Liver (tissue), 3 donors: ENCODE measurements at regions not wholly inside any gene's neighbourhood (a gene's known extent, or its start where the extent isn't known, plus 50 kb on each side); places are given as distances from the start of the nearest gene placed in this dataset.

Source experiments
- ATF3 ChIP-seq: IDR thresholded peaks from 2 replicates; pipeline ENCODE4 v1.6.1; 2016; ENCODE audit warnings: antibody characterized with exemption
- FOXA1 ChIP-seq: IDR thresholded peaks from 2 replicates; pipeline ENCODE4 v1.6.1; 2016; ENCODE audit warnings: antibody characterized with exemption
- GABPA ChIP-seq, 2 donors: IDR thresholded peaks in 1 of 2; conservative IDR thresholded peaks in 1 of 2; 2 replicates each; pipeline ENCODE4 v1.6.1; 2016; ENCODE audit warnings: antibody characterized with exemption in 2 of 2, mild to moderate bottlenecking in 1 of 2, moderate library complexity in 1 of 2
- JUND ChIP-seq, 2 donors: IDR thresholded peaks; 2 replicates each; pipeline ENCODE4 v1.6.1; 2016; ENCODE audit warnings: antibody characterized with exemption in 2 of 2
- REST ChIP-seq: IDR thresholded peaks from 2 replicates; pipeline ENCODE4 v1.6.1; 2016; ENCODE audit warnings: antibody characterized with exemption, mild to moderate bottlenecking
- TAF1 ChIP-seq: conservative IDR thresholded peaks from 2 replicates; pipeline ENCODE4 v1.6.1; 2016; ENCODE audit warnings: antibody characterized with exemption, mild to moderate bottlenecking
- TF ChIP-seq, protein P1 (sequence below): fragments of 150-350 bp; IDR thresholded peaks from 2 replicates; pipeline ENCODE4 v1.5.1; 2017; ENCODE audit warnings: improper control_type of control experiment, low read depth, low read length; ENCODE audit not compliant: missing input control
- TF ChIP-seq, protein P2 (sequence below): IDR thresholded peaks from 2 replicates; pipeline ENCODE4 v1.6.1; 2016; ENCODE audit warnings: antibody characterized with exemption
- donor health status: healthy.
- donor health status: healthy.

GRCh38 chr12:12018454-12018853 lies 52.3 kb upstream of the BCL2L14 start:
- TF ChIP-seq, protein P1, sequence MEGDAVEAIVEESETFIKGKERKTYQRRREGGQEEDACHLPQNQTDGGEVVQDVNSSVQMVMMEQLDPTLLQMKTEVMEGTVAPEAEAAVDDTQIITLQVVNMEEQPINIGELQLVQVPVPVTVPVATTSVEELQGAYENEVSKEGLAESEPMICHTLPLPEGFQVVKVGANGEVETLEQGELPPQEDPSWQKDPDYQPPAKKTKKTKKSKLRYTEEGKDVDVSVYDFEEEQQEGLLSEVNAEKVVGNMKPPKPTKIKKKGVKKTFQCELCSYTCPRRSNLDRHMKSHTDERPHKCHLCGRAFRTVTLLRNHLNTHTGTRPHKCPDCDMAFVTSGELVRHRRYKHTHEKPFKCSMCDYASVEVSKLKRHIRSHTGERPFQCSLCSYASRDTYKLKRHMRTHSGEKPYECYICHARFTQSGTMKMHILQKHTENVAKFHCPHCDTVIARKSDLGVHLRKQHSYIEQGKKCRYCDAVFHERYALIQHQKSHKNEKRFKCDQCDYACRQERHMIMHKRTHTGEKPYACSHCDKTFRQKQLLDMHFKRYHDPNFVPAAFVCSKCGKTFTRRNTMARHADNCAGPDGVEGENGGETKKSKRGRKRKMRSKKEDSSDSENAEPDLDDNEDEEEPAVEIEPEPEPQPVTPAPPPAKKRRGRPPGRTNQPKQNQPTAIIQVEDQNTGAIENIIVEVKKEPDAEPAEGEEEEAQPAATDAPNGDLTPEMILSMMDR: no peak
- no peak for TF ChIP-seq REST
- no peak for TF ChIP-seq FOXA1
- no peak for TF ChIP-seq JUND (IDR thresholded peaks at IDR 0.05)
- TF ChIP-seq, protein P2, sequence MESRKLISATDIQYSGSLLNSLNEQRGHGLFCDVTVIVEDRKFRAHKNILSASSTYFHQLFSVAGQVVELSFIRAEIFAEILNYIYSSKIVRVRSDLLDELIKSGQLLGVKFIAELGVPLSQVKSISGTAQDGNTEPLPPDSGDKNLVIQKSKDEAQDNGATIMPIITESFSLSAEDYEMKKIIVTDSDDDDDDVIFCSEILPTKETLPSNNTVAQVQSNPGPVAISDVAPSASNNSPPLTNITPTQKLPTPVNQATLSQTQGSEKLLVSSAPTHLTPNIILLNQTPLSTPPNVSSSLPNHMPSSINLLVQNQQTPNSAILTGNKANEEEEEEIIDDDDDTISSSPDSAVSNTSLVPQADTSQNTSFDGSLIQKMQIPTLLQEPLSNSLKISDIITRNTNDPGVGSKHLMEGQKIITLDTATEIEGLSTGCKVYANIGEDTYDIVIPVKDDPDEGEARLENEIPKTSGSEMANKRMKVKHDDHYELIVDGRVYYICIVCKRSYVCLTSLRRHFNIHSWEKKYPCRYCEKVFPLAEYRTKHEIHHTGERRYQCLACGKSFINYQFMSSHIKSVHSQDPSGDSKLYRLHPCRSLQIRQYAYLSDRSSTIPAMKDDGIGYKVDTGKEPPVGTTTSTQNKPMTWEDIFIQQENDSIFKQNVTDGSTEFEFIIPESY: no peak
- TF ChIP-seq GABPA (IDR thresholded peaks at IDR 0.05 in 1 of 2, conservative IDR thresholded peaks at IDR 0.05 in 1 of 2): no peak
- TF ChIP-seq TAF1: no peak
- no peak for TF ChIP-seq ATF3
